ENCODE measurements at regions not wholly inside any gene's neighbourhood (a gene's known extent, or its start where the extent isn't known, plus 50 kb on each side); places are given as distances from the start of the nearest gene placed in this dataset.

GRCh38 chr2:212712466-212712865 lies 173.9 kb upstream of the ERBB4 start:
- no peaks in the 10 kb centered on the region for H3K36me3 Mint-ChIP-seq (ENCODE audit: insufficient read depth, unreplicated experiment)
- DNase-seq: no peak
- H3K27me3 Mint-ChIP-seq (ENCODE audit: unreplicated experiment): no peaks in the 10 kb centered on the region
- CTCF ChIA-PET: no interaction called here
- no peak overlapping the region for H3K27ac Mint-ChIP-seq (ENCODE audit: unreplicated experiment)
- H3K9me3 Mint-ChIP-seq (ENCODE audit: low read depth, unreplicated experiment): no peaks in the 10 kb centered on the region
- BruUV-seq (replicated peaks): no TSS peak
- H3K4me3 Mint-ChIP-seq (ENCODE audit: low read depth, unreplicated experiment): no peak overlapping the region
- intact Hi-C loops (cut with micrococcal nuclease; ENCODE audit: unreplicated experiment): no loop called here
- no peak for TF ChIP-seq CTCF (IDR thresholded peaks at IDR 0.05; ENCODE audit: unreplicated experiment)
- H3K4me1 Mint-ChIP-seq (ENCODE audit: low read depth, unreplicated experiment): no peaks in the 10 kb centered on the region

- no TSS peak for BruUV-seq (replicated peaks)
- CTCF ChIA-PET: no interaction called here
- Mint-ChIP-seq H3K36me3 (ENCODE audit: insufficient read depth, unreplicated experiment) (no peaks in the 10 kb centered on the region), H3K27ac (ENCODE audit: unreplicated experiment) (no peak overlapping the region), H3K27me3 (ENCODE audit: unreplicated experiment) (no peaks in the 10 kb centered on the region), H3K4me3 (ENCODE audit: low read depth, unreplicated experiment) (no peak overlapping the region), H3K9me3 (ENCODE audit: low read depth, unreplicated experiment) (no peaks in the 10 kb centered on the region), H3K4me1 (ENCODE audit: low read depth, unreplicated experiment) (no peaks in the 10 kb centered on the region)
- intact Hi-C loops (cut with micrococcal nuclease; ENCODE audit: unreplicated experiment): no loop called here
- DNase-seq: no peak
- TF ChIP-seq CTCF (IDR thresholded peaks at IDR 0.05; ENCODE audit: unreplicated experiment): no peak
Observed at GRCh38 chr2:212711856-212712255, 173.3 kb upstream of the ERBB4 start.

GRCh38 chr2:212709280-212709679 lies 170.7 kb upstream of the ERBB4 start:
- intact Hi-C loops (cut with micrococcal nuclease; ENCODE audit: unreplicated experiment): no loop called here

GRCh38 chr2:212708355-212708754 lies 169.8 kb upstream of the ERBB4 start:
- no peak for DNase-seq
- CTCF ChIA-PET: no interaction called here
- Mint-ChIP-seq H3K27me3 (ENCODE audit: unreplicated experiment) (no peaks in the 10 kb centered on the region), H3K36me3 (ENCODE audit: insufficient read depth, unreplicated experiment) (no peaks in the 10 kb centered on the region), H3K9me3 (ENCODE audit: low read depth, unreplicated experiment) (no peaks in the 10 kb centered on the region), H3K4me1 (ENCODE audit: low read depth, unreplicated experiment) (no peaks in the 10 kb centered on the region), H3K27ac (ENCODE audit: unreplicated experiment) (no peak overlapping the region), H3K4me3 (ENCODE audit: low read depth, unreplicated experiment) (no peak overlapping the region)
- TF ChIP-seq CTCF (IDR thresholded peaks at IDR 0.05; ENCODE audit: unreplicated experiment): no peak
- BruUV-seq (replicated peaks): no TSS peak
- intact Hi-C loops (cut with micrococcal nuclease; ENCODE audit: unreplicated experiment): no loop called here

More at GRCh38 chr2:212709280-212709679, 170.7 kb upstream of the ERBB4 start:
- DNase-seq: no peak
- H3K4me1 Mint-ChIP-seq (ENCODE audit: low read depth, unreplicated experiment): no peaks in the 10 kb centered on the region
- H3K9me3 Mint-ChIP-seq (ENCODE audit: low read depth, unreplicated experiment): no peaks in the 10 kb centered on the region
- CTCF ChIA-PET: no interaction called here
- no TSS peak for BruUV-seq (replicated peaks)
- no peak for TF ChIP-seq CTCF (IDR thresholded peaks at IDR 0.05; ENCODE audit: unreplicated experiment)
- no peaks in the 10 kb centered on the region for H3K36me3 Mint-ChIP-seq (ENCODE audit: insufficient read depth, unreplicated experiment)
- H3K4me3 Mint-ChIP-seq (ENCODE audit: low read depth, unreplicated experiment): no peak overlapping the region
- H3K27me3 Mint-ChIP-seq (ENCODE audit: unreplicated experiment): no peaks in the 10 kb centered on the region
- no peak overlapping the region for H3K27ac Mint-ChIP-seq (ENCODE audit: unreplicated experiment)

GRCh38 chr2:212695426-212695825 lies 156.8 kb upstream of the ERBB4 start:
- Mint-ChIP-seq H3K9me3 (ENCODE audit: low read depth, unreplicated experiment) (no peaks in the 10 kb centered on the region), H3K4me1 (ENCODE audit: low read depth, unreplicated experiment) (no peaks in the 10 kb centered on the region), H3K27ac (ENCODE audit: unreplicated experiment) (no peak overlapping the region), H3K4me3 (ENCODE audit: low read depth, unreplicated experiment) (no peak overlapping the region), H3K27me3 (ENCODE audit: unreplicated experiment) (no peaks in the 10 kb centered on the region), H3K36me3 (ENCODE audit: insufficient read depth, unreplicated experiment) (no peaks in the 10 kb centered on the region)
- DNase-seq: no peak
- intact Hi-C loops (cut with micrococcal nuclease; ENCODE audit: unreplicated experiment): no loop called here
- TF ChIP-seq CTCF (IDR thresholded peaks at IDR 0.05; ENCODE audit: unreplicated experiment): no peak
- CTCF ChIA-PET: no interaction called here
- no TSS peak for BruUV-seq (replicated peaks)

Data from Calu3 (cell line).